ENCODE measurements at regions not wholly inside any gene's neighbourhood (a gene's known extent, or its start where the extent isn't known, plus 50 kb on each side); places are given as distances from the start of the nearest gene placed in this dataset.

GRCh38 chr13:73259061-73260017, 200.5 kb downstream of the KLF5 start:
- ATAC-seq (ENCODE audit: low read depth) (no peak), DNase-seq (ENCODE audit: low spot score) (no peak)
- H3K4me3 ChIP-seq (ENCODE audit: severe bottlenecking): no peak overlapping the region
- H3K4me1 ChIP-seq (ENCODE audit: insufficient read depth, poor library complexity, severe bottlenecking): peaks cover 31% of the 10 kb centered on the region
- TF ChIP-seq CTCF (IDR thresholded peaks at IDR 0.05; ENCODE audit: poor library complexity, severe bottlenecking): no peak
- no peaks in the 10 kb centered on the region for H3K36me3 ChIP-seq (ENCODE audit: low read depth)
- H3K9me3 ChIP-seq (ENCODE audit: severe bottlenecking): no peaks in the 10 kb centered on the region
- H3K27ac ChIP-seq (ENCODE audit: poor library complexity, severe bottlenecking): no peak overlapping the region
- H3K27me3 ChIP-seq (ENCODE audit: insufficient read depth, poor library complexity, severe bottlenecking): no peaks in the 10 kb centered on the region

GRCh38 chr13:73258406-73258805, 199.6 kb downstream of the KLF5 start:
- DNase-seq (ENCODE audit: low spot score) (no peak), ATAC-seq (ENCODE audit: low read depth) (no peak)
- Histone ChIP-seq H3K27ac (ENCODE audit: poor library complexity, severe bottlenecking) (no peak overlapping the region), H3K27me3 (ENCODE audit: insufficient read depth, poor library complexity, severe bottlenecking) (no peaks in the 10 kb centered on the region), H3K9me3 (ENCODE audit: severe bottlenecking) (no peaks in the 10 kb centered on the region), H3K4me3 (ENCODE audit: severe bottlenecking) (no peak overlapping the region), H3K4me1 (ENCODE audit: insufficient read depth, poor library complexity, severe bottlenecking) (peaks cover 31% of the 10 kb centered on the region), H3K36me3 (ENCODE audit: low read depth) (no peaks in the 10 kb centered on the region)
- no peak for TF ChIP-seq CTCF (IDR thresholded peaks at IDR 0.05; ENCODE audit: poor library complexity, severe bottlenecking)

GRCh38 chr13:73254827-73255226, 196.0 kb downstream of the KLF5 start:
- peak; percentile 66; the same call in 2 of the 3 replicates for ATAC-seq (ENCODE audit: low read depth)
- no peak for TF ChIP-seq CTCF (IDR thresholded peaks at IDR 0.05; ENCODE audit: poor library complexity, severe bottlenecking)
- no peak for DNase-seq (ENCODE audit: low spot score)
- H3K27ac ChIP-seq (ENCODE audit: poor library complexity, severe bottlenecking): peak overlapping the region; percentile 65
- no peaks in the 10 kb centered on the region for H3K9me3 ChIP-seq (ENCODE audit: severe bottlenecking)
- H3K36me3 ChIP-seq (ENCODE audit: low read depth): no peaks in the 10 kb centered on the region
- no peak overlapping the region for H3K4me3 ChIP-seq (ENCODE audit: severe bottlenecking)
- H3K4me1 ChIP-seq (ENCODE audit: insufficient read depth, poor library complexity, severe bottlenecking): peaks cover 10% of the 10 kb centered on the region
- no peaks in the 10 kb centered on the region for H3K27me3 ChIP-seq (ENCODE audit: insufficient read depth, poor library complexity, severe bottlenecking)

- TF ChIP-seq CTCF (IDR thresholded peaks at IDR 0.05; ENCODE audit: poor library complexity, severe bottlenecking): no peak
- H3K4me3 ChIP-seq (ENCODE audit: severe bottlenecking): no peak overlapping the region
- no peaks in the 10 kb centered on the region for H3K9me3 ChIP-seq (ENCODE audit: severe bottlenecking)
- no peak overlapping the region for H3K27ac ChIP-seq (ENCODE audit: poor library complexity, severe bottlenecking)
- no peaks in the 10 kb centered on the region for H3K36me3 ChIP-seq (ENCODE audit: low read depth)
- H3K4me1 ChIP-seq (ENCODE audit: insufficient read depth, poor library complexity, severe bottlenecking): peaks cover 29% of the 10 kb centered on the region
- ATAC-seq (ENCODE audit: low read depth) (no peak), DNase-seq (ENCODE audit: low spot score) (no peak)
- no peaks in the 10 kb centered on the region for H3K27me3 ChIP-seq (ENCODE audit: insufficient read depth, poor library complexity, severe bottlenecking)
These were observed 192.9 kb downstream of the KLF5 start for GRCh38 chr13:73251626-73252265.
